ENCODE measurements at regions not wholly inside any gene's neighbourhood (a gene's known extent, or its start where the extent isn't known, plus 50 kb on each side); places are given as distances from the start of the nearest gene placed in this dataset.
A peak's percentile ranks its signal among the peaks of the same experiment; 100 is the strongest.
"Not testable (repeated sequence)": the region's sequence is repeated elsewhere in the genome, so short reads cannot be mapped to it uniquely, and the experiment has no call there.

DNA sequence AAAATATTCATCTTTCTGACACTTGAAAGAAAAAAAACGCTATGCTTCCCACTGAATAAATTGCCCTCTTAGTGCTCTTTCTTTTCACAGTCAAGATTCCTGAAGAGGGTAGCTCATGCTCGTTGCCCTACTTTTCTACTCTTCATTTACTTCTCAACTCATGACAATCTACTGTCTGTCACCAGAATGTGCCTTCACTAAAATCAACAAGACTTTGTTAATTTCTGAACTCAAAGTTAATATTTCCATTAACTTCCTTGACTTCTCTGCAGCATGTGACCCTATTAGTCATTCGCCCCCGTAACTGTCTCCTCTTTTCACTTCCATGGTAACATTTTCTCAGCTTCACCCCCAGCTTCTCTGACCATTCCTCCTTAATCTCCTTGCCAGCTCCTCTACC is 98.9 kb upstream of the MAPRE2 start:
- DNase-seq, result no peak

DNA sequence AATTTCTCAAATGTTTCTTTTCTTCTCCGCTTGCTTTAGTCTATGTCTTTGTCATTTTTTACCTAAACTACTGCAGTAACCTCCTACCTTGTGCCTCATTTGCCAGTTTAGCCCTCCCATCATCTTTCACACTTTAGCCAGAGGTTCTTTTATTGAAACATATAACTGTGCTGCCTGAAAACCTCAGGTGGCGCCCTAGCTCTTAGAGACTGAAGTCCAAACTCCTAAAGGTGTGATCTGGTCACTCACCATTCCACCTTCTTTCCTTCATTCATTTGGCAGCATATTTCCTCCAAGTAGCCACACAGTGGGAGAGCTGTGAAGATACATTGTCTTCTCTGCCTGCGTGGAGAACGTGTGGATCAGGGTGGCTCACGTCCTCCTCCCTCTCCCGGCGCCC is 98.2 kb upstream of the MAPRE2 start:
- no peak for DNase-seq

DNA sequence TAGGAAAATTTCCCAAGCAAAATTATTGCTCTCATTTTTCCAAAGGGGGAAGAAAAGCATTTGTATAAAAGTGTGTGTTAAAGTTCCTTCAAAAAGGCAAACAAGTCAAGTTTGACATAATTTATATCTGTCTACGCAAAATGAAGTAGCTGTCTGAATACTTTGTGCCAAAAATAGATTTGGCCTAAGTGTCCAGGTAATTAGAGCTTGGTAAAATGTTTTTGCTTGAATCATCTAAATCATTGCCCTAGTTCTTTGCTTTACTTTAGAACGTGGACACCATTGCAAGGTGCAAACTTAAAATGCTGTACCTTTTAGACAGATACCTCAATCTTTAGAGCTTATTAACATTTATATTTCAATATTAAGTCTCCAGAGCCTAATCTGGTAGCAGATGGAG is 97.6 kb upstream of the MAPRE2 start:
- DNase-seq, result no peak

DNA sequence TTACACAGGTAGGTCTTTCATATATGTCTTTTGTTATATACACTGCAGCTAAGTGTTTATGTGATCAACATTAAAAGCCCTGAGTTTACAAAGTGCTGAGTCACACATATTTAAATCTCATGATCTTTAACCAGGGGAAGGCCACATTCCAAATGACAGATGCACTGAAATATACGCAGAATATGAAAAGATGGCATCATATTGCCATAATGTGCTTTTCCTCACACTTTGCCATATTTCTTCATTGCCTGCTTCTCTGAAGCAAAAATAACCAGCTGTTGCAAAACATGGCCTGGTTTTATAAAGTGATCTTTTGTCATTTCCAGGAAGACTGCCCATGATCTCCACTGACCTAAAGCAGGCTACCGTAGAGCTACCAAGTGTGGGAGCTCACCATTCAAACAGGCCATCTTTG is 93.5 kb upstream of the MAPRE2 start:
- DNase-seq, result no peak

DNA sequence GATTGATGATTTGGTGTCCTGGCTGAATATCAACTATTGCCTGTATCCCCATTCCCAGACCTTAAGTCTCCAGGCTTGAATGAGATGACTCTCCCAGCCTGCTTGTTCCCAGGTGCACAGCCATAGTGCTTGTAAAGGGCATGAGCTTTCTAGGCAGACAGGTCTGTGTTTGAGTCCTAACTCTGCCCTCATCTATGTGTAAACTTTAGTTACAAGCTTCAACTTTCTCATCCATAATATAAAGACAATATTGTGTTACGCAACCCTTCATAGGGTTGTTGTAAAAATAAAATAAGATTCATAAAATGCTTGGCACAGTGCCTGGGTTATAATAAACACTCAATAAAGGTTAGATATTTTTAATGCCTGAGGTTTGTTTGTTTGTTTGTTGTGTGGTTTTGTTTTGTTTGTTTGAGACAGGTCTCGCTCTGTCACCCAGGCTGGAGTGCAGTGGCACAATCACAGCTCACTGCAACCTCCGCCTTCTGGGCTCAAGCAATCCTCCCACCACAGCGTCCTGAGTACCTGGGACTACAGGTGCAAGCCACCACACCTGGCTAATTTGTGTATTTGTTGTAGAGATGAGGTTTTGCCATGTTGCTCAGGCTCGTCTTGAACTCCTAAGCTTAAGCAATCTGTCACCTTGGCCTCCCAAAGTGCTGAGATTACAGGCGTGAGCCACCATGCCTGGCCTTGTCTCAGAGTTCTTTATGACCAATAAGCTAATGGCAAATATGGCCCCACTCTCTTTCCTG is 89.4 kb upstream of the MAPRE2 start:
- no peak for DNase-seq

DNA sequence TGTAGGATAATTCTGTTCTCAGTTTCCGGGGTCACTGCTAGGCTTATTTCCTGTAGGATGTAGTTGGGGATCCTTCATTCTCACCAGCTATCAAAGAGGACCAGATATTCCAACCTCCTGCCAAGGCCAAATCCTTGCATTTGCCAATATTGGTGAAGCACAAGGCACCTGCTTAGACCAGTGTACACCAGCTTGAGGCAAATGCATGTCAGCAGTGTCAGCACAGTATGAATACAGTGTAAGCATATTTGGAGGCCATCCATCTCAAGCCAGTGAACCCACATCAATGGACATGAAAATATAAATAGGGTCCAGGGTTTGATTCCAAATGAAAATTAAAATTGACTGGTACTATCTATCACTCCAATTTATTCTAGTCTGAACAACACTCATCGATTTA is 88.0 kb upstream of the MAPRE2 start:
- no peak for DNase-seq

DNA sequence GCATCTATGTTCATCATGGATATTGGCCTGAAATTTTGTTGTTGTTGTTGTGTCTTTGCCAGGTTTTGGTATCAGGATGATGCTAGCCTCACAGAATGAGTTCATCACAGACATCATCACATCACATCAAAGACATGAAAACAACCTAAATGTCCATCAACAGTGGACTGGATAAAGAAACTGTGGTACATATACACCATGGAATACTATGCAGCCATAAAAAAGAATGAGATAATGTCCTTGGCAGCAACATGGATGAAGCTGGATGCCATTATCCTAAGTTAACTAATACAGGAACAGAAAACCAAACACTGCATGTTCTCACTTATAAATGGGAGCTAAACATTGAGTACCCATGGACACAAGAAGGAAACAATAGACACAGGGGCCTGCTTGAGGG is 85.7 kb upstream of the MAPRE2 start:
- not testable (repeated sequence) for DNase-seq

DNA sequence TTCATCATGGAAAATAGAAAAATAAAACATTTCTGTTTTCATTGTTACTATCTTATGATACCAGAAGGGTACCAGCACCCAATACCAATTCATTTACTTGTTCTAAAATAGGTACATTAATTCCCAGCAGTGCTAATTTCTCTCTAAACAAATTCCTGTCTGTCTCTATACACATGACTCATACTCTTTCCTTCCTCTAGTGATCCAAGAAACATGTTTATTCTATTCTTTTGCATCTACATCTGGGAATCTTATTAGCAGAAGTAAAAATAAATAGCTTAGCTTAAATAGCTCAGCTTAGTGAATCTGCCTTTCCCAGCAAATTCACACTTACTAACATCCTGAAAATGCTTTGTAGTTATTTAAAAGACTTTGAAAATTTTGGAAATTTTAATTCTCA is 84.5 kb upstream of the MAPRE2 start:
- no peak for DNase-seq

DNA sequence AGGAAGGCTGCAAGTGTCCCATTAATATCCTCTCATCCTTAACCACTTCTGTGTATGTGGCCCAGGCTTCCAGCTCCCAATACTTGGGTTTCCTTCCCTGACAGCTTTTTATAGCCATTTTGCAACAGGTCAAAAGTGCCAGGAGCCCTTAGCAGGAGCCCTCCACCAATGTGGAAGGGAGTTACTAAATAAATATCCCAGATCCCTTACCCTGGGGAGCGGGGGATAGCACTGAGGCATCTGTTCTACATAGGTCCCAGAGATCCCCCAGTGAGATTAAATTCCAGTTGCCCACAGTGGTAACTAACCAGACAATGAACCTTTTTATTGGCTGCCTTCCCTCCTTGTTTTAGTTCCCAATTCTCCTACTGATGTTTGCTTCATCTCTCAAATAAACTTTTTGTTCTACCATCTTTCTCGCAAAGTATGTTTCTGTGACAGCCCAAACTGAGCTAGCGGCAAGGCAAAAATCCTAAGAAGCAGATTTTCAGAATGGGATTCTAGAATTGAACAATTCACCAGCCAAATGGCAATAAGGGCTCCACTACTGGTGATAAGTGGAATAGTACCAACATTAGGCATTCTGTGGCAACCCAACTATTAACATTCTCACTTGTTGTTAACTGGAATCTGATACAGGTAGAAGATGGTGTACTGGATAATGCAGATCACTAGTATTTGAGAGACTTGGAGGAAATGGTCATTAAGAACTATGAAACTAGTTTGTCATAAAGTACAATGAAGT is 83.9 kb upstream of the MAPRE2 start:
- no peak for DNase-seq

DNA sequence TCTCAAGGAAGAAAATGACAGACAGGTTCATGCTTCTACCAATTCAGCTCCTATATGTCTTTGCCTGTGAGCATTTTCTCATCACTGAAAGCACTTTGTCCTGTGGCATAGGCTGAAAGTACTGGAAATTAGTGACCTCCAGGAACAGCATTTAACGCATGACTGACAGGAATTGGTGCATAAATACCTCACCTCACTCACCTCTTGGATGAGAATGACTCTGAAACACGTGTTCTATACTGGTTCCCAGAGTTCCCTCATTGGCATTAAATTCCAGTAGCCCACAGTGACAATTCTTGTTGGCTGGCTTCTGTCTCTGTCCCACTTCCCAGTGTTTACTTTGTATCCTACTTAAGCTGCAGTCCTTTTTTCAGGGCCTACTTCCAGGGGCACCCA is 83.4 kb upstream of the MAPRE2 start:
- DNase-seq, result no peak

DNA sequence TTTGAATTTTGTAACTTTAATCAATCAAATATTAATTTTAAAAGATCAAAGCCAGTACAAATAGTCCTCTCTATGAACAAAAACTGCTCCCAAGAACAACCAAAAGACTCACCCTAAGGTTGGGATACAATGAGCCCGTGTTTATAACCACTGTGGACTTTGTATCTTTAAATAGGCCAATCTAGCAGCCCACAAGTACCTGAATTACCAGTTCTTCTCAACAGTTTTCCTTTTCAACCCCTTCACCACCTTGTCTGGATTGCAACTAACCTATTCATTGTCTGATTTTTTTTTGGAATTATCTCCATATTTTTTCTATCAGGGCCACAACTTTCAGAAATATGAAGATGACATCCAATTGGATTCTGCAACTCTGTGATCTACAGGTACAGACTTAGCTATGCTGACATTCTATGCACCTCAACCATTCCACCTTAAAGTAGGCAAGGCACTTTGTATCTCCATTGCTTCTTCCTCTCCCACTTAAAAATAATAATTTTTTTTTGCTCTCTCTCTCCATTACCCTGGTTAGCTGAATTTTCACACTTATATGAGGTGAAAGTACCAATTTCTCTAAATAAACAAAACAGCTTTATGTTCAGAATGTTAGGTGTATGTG is 81.9 kb upstream of the MAPRE2 start:
- no peak for DNase-seq

DNA sequence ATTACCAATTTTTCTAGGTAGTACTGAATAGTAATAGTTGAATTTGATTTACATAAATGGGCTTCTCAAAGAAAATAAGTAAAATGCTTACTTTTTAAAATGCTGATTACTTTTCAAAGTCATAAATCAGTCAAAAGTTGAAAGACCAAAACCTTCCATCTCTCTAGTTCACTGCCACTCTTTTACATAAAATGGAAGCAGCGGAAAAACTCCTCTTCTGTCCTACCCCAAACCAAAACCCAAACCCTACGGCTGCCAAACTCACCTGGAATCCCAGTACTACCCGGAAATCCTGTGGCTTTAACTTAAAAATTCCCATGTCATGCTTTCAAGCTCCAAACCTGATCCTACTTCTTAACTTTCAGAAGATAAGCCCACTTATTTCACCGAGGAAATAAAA is 81.2 kb upstream of the MAPRE2 start:
- no peak for DNase-seq

DNA sequence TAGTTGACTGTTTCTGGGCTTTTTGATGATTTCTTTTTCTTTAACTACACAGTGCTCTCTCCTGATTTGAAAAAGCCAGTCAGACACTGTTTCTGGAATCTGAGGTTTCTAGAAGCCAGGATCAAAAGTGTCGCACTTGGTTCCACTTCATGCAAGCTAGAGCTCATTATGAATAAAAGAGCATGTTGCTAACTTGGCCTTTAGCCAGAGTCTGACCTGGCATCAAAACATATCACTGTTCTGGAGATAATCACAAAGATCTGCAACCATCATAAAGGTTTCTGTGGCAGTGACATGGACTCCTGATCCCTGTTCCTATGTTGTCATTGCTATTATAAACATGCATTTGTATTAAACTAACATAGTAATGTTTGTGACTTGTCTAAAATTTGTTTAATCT is 76.1 kb upstream of the MAPRE2 start:
- peak; percentile 88 for DNase-seq

DNA sequence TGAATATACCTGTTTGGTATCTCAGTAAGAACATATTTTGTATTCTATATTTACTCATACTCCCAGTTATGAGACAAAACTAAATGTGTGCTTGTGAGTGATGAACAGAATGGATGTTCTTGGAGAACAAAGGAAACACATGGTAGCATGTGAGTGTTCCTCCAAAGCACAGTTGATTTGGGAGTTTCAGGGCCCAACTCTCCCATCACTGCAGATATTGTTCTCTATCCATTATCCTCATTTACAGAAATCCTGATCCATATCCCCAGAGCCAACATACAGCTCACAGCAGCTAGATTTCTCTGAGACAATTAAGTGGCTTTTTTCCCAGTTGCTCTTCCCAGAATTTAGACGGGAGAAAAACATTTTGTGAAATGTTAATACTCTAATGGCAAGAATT is 75.6 kb upstream of the MAPRE2 start:
- DNase-seq, result peak; percentile 32

DNA sequence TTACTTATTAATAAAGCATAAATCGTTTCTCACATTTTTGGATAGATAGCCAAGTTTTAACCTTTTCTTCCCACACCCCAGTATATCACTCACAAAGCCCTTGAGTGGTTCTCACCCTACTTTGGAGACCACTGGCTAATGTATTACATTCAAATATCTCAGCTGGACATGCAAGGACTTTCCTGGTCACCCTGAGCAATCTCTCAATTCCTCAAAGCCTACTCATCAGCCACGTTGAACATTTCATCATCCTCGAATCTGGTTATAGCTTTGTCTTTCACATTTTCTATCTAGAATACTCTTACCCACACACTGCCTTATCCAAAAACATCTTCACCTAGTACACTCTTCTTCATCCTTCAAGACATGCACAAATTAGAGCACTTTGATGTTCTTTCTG is 71.1 kb upstream of the MAPRE2 start:
- DNase-seq, result no peak

DNA sequence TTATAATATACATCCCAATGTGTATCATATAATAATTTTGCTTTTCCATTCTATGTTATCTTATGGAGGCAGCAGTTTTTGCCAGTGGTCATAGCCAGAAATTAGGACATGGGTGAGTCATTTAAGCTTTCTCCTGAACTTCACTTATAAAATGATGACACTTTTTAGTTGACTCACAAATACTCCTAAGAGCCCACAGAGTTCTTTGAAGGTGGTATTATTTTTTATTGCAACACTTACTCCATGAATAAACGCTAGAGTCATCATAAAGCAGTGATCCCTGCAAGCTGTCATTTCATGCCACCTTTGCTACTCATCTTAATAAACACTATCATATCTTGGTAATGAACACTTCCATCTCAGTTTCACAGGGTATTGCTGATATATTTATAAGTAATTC is 69.9 kb upstream of the MAPRE2 start:
- DNase-seq, result no peak

DNA sequence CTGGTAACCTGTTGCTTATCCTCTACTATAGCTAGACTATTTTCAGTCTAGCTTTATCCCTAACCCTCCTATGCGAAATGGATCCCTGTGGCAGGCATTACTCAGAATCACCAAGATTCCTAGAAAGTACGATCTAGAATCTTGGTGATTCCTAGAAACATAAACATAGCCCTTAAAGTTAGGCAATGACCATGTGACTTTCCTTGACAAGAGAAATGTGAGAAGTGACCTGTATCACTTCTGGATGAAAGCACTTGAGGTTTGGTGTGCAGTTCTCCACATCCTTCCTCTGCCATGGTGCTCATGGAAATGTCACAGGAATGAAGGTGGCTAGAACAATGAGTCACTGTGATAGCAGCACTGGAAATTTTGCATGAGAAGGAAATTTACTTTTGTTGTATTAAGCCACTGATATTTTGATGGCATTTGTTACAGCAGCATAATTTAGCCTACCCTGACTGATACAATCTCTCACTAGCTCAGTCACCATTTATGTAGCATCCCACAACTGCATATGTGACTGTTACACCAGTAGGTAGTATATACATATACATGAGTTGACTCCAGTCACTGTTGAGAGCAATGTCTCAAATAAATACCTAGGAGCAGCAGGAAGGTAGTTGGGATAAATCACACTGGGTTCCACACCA is 68.3 kb upstream of the MAPRE2 start:
- no peak for DNase-seq

DNA sequence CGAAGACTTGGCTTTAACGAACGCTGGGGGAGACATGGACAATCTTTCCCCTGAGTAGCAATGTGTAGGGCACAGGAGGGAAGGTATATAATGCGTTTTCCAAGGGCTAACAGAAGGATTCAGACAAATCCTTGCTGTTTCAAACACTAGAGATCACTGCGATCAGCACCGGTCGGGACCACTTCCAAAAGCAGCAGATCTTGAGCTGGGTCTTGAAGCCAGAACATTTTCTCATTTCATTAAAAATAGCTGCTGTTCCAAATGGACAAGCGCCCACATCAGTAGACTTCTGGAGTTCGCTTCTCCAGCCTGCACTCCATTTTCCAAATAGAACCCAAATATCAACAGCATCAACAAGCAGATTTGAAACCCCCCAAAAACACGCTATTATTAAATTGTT is 65.1 kb upstream of the MAPRE2 start:
- DNase-seq, result no peak

DNA sequence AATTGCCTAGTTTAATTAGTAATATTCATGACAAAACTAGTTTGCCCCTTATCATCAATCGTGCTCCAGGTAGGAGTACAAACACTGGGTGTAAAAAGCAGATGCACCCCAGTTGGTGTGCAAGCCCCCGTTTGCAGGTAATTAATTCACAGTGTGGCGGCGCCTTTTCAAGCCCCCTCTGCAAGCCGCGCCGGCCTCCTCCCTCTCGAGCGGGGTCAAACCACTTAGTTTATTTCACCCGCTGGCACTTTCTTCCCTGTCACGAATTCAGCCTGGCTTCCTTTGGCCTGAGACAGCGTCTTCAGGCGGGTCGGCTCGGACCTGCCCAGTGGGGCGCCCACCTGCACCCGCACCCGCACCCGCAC is 64.7 kb upstream of the MAPRE2 start:
- peak; percentile 29 for DNase-seq

DNA sequence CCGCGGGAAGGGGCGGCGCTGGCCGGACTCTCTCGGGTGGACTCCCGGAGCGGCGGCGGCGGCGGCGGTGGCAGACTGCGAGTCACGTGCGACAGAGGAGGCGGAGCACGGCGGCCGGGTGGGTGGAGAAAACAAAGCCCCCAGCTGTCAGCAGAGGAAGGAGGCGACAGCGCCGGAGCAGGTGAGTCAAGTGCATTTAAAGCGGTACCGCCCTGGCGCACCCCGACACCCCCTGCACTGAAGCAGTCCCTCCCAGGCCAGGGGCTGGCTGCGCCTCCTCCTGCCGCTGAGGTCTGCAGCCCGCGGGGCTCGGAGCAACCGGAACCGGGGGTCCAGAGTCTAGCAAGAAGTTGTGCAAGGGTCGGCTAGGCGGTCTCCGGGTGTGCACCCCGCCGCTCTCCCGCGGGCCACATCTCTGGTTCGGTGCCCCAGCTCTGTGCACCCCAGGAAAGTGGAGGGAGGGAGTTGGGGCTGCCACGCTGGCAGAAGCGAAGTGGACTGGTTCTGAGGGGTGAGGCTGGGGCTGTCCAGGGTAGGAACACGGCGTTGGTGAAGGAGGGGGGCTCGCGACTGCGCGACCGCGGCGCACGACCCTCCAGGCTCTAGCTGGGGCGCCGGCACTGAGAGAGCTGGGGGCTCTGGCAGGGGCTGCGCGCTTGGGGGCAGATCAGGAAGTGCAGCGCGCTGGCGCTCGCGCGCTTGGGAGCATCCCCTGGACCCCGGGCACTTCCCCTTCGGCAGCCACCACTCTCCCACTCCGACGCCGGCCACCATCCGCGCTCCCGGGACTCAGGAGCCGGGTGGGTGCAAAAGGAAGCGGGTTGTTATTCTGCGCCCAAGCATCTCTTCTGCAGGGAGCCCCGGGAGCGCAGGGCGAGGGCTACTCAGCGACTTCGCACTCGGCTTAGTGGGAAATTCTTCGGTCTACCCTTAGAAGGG is 64.0 kb upstream of the MAPRE2 start:
- DNase-seq, result peak; percentile 74

DNA sequence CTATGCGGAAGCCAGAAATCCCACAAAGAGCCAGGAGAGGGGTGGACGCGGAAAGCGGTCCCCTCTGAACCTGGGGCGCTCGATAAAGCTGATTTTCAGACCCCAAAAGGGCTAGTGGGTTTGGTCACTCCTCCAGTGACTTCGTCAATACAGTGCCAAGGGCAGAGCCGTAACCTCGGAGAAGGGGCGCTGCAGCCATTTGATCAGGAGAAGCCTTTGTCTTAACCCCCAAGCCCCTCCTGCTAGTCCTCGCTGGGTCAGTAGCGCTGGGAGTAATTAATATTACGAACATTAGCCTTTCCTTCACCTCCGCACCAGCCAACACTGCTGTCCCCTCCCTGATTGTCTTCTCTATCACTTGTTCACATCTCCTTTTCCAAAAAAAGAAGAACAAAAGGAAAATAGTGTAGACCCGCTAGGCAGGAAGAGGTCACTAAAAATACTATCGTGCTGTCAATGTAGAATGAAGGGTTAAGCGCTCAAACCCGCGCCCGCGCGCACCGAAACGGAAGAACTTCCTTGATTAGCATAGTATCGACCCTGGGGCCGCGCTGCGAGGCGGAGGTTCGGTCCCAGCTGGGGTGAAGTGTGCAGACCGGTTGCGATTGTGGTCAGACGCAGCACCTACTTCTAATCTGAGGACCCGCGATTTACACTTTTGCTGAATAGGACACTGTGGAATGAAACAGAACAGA is 63.2 kb upstream of the MAPRE2 start:
- DNase-seq, result peak; percentile 38

DNA sequence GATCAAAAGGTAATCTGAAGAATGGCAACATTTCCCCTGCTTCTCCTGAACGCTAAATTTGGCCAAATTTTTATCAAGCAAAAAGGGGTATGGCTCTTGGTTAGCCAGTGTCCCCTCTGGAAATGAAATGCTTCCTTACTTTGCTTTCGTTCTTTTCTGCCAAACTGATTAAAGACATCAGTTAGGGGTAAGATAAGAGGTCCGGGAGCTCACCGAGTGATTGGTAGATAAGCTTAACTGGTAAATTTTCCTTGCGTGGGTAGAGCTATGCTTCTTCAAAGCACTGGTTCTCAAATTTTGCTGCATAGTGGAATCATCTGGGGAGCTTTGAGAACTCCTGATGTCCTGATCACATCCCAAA is 62.7 kb upstream of the MAPRE2 start:
- DNase-seq, result no peak
